ENCODE measurements at regions not wholly inside any gene's neighbourhood (a gene's known extent, or its start where the extent isn't known, plus 50 kb on each side); places are given as distances from the start of the nearest gene placed in this dataset.
"Not testable (repeated sequence)": the region's sequence is repeated elsewhere in the genome, so short reads cannot be mapped to it uniquely, and the experiment has no call there.

DNA sequence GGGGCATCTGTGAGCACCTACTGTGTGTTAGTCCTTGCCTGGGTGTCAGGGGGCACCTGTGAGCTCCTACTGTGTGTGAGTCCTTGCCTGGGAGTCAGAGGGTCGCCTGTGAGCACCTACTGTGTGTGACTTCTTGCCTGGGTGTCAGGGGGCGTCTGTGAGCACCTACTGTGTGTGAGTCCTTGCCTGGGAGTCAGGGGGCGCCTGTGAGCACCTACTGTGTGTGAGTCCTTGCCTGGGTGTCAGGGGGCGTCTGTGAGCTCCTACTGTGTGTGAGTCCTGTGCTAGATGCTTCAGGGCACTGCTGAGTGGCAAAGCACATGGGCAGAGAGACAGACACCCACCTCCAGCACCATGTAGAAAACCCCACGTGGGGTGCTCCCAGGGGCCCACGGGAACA is 66.9 kb upstream of the COL5A1 start:
- not testable (repeated sequence) for DNase-seq

DNA sequence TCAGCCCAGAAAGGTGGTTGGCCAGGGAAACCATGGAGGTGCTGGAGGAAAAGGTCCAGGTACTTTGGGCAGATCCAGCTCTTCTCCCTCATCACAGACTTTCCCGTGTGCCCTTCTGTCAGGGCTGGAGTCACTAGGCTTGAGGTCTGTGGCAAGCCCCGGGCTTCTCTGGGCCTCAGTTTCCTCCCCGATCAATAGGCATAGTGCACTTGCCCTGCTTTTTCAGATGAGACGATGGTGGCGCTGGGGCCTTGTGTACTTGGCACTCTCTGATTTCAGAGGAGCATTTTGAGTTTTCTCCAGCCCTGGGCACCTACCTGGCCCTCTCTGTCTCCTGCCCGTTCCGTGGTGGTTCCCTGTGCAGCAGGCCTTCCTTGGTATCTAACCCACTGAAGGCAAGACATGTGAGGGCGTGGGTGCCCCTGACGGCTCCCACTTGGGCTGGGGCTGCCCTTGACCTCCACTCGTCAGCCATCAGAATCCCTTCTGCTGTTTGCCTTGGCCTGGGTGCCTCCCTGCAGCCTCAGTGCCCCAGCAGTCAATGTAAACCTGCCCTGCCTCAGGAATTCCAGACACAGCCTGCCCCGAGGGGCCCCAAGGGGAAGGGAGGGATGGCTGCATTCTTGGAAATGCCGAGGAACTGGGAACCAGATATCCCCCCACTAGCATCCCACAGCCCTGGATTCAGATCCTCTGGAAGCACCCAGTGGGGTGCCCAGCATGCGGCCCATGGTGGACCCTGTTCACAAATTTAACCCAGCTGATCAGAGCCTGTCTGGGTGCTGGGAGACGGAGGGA is 66.3 kb upstream of the COL5A1 start:
- no peak for DNase-seq

DNA sequence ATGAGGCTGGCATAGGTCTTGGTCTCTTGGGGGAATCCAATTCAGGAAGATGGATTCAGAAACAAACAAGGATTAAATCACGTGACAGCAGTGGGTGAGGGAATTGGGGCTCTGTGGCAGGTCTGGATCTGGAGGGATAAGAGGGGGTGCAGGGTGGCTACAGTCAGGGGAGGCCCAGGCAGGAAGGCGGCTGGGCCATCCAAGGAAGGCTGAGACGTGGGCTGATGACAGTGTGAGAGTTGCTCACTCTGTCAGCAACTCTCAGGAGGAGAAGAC is 65.8 kb upstream of the COL5A1 start:
- no peak for DNase-seq

DNA sequence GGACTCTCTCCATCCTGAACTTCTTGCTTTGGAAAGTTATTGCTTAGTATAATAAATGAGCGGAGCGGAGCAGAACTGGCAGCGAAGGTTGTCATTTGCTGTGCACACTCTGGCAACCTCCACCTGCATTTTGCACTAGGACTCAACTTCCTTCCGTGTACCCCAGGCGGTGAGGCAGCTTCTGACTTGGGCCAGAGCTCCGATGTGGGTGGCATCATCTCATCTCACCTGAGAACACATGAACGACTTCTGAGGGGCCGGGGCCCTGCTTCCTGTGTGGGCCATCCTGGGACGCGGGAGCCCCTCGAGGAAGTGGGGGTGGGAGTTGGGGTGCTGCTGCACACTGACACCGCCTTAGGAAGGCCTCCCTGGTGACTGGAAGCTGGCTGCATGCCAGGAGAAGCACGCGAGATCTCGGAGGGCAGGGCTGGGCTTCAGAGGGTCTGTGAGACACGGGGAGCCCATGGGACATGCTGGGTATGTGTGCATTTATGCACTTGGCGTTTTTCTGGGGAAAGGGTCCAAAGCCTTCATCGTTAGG is 56.5 kb upstream of the COL5A1 start:
- no peak for DNase-seq

DNA sequence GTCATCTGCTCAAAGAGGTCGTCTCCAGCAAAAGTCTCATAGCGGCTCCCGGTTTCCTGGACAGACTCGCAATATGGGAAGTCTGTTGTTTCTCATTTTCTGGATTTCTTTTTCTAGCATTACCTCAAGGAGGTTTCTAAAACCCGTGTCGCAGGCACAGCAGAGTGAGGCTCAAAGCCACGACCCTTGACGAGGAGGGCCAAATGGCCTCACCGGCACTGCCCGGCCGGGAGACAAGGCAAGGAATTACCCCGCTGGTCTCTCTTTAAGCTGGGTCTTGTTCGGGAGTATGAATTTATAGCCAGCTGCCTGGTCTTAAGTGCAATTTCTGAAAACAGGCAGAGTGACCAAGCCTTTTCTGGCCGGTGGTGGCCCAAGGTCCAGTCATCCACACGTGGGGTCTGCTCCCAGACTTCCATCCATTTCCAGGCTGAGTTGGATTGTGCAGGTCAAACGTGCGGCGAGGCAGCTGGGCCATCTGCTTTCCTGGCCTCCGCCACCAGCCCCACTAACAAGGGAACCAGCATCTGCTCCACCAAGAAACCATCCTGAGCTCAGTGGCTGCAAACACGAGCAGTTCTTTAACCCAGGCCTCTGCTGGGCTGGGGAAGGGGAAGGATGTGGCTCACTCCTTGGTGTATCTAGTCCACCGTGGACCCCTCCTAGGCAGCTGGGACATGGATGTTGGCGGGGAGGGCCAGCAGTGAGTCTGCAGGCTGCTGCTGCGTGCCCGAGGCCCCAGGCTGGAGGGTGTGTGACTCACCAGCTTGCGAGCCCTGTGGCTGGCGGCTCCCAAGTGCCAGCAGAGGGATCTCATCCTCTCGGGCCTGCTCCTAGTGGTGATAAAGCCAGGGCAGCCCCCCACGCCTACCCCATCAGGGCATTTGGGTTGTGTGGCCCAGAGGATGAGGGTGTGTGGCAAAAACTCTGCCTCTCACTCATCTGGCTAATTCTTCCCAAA is 55.6 kb upstream of the COL5A1 start:
- DNase-seq = no peak

DNA sequence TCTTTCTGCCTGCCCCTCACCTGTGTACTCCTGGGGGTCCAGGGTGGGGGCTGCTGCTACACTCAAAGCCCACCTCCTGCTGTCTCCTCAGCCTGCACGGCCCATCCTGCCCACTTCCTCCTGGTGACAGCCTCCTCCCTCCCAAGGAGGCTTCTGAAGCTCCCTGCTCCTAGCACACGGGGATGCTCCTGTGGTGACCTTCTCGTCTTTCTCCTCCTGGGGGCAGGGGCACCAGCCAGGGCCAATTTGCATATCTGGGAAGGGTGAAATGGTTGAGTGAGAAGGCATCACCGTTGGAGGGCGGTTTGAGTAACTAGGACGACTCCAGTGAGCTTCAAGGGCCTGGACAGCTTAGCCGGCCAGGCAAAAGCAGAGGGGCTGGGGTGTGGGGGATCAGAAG is 51.9 kb upstream of the COL5A1 start:
- no peak for DNase-seq

DNA sequence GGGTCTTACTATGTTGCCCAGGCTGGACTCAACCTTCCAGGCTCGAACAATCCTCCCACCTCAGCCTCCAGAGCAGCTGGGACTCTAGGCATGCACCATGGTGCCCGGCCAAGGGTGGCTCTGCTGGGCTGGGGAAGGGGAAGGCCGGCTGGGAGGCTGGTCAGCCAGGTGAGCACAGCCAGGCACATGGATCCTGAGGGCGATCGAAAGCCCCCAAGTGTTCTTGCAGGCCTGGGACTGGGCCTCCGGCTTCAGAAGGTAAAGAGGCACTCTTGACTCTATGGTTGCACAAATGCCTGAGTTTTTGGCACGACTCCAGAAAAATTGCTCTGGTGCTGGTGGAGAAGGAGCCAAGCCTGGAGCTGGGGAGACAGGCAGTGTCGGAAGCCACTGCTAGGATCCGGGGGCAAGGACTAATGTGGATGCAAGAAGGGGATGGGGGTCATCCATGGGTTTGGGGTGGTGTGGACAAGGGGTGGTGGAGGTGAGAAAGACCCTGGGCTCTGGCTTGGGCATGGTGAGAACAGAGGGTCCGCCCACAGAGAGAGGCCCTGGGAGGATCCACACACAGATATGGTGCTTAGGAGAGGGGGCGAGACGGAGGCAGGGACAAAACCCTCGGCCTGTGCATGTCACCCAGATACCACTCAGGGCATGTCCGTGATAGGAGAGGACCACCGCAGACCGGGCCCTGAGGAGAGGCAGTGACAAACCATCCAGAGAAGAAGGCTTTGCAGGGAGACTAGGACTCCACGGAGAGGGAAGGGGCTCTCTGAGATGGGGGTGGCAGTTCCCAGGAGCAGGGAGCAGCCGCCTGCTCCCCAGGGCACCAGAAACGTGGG is 51.1 kb upstream of the COL5A1 start:
- no peak for DNase-seq

DNA sequence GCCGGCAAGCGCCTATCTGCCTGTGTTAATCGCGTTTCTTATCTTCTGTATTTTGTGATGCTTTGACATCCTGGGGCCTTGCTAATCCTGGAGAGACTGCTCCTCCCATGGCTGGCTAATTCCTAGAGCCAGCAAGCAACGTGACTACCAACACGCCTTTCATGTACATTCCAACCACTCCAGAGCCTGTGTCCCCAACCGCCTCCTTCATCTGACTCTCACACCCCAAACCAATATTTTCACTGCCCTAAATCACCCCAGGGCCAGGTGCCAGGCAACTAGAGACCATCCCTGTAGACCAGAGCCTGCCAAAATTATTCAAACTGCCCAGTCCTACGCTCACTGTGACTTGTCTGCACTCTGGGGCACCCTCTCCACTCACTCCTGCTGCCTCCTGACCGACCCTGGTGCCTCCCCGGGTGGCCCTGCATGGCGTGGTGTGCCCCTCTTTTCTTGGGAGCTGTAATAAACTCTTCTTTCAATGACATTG is 50.5 kb upstream of the COL5A1 start:
- DNase-seq = no peak

DNA sequence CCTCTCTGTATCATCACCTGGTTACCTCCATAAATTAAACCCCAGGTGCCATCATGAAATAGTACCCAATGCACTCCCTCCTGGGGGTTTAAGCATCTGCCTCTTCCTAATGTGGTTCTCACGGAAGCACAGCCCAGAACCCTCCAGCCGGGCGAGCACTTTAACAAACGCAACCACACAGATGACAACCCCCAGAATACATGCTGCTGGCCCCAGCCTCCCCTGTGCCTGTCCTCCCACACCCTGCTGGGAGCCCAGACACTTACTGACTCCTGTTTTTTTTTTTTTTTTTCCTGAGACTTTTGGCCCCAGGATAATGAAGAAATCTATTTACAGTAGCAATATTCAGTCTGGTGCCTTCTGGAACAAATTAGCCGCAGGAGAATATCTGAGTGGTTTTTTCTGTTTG is 50.0 kb upstream of the COL5A1 start:
- DNase-seq = no peak
